ENCODE measurements at regions not wholly inside any gene's neighbourhood (a gene's known extent, or its start where the extent isn't known, plus 50 kb on each side); places are given as distances from the start of the nearest gene placed in this dataset.

- Histone ChIP-seq H3K27ac (replicated peaks in 1 of 4) (no peak overlapping the region), H3K4me3 (no peak overlapping the region), H3K9me3 (no peaks in the 10 kb centered on the region), H3K27me3 (peaks cover 0 to 25% (median 0%) of the 10 kb centered on the region in 4 donors), H3K4me1 (peaks cover 0 to 15% (median 11%) of the 10 kb centered on the region in 4 donors), H3K36me3 (no peaks in the 10 kb centered on the region)
- 86% methylated on average over 3 of the region's 3 CpGs for WGBS
- DNase-seq (ENCODE audit: extremely low spot score) = no peak
- intact Hi-C loops (cut with DNase I) = no loop called here
- TF ChIP-seq POLR2A (IDR thresholded peaks at IDR 0.05; ENCODE audit: low read depth) (no peak), CTCF (IDR thresholded peaks at IDR 0.05) (no peak), EP300 (IDR thresholded peaks at IDR 0.05) (no peak), POLR2AphosphoS5 (IDR thresholded peaks at IDR 0.05) (no peak)
Observed at GRCh38 chr10:71135236-71135635, 77.1 kb upstream of the UNC5B start.

GRCh38 chr10:71136036-71136721, 76.2 kb upstream of the UNC5B start:
- intact Hi-C loops (cut with DNase I) = no loop called here
- Histone ChIP-seq H3K9me3 (no peaks in the 10 kb centered on the region), H3K27ac (replicated peaks in 1 of 4) (no peak overlapping the region), H3K36me3 (no peaks in the 10 kb centered on the region), H3K4me1 (peaks cover 0 to 15% (median 11%) of the 10 kb centered on the region in 4 donors), H3K4me3 (no peak overlapping the region), H3K27me3 (peaks cover 0 to 25% (median 0%) of the 10 kb centered on the region in 4 donors)
- WGBS = 65% methylated on average over 8 of the region's 8 CpGs
- TF ChIP-seq POLR2AphosphoS5 (IDR thresholded peaks at IDR 0.05) (no peak), CTCF (IDR thresholded peaks at IDR 0.05) (no peak), EP300 (IDR thresholded peaks at IDR 0.05) (no peak), POLR2A (IDR thresholded peaks at IDR 0.05; ENCODE audit: low read depth) (no peak)
- peak; percentile 55 for DNase-seq (ENCODE audit: extremely low spot score)

GRCh38 chr10:71137701-71138100, 74.7 kb upstream of the UNC5B start:
- Histone ChIP-seq H3K4me1 (peaks cover 0 to 15% (median 11%) of the 10 kb centered on the region in 4 donors), H3K27ac (replicated peaks in 1 of 4) (no peak overlapping the region), H3K27me3 (peaks cover 0 to 17% (median 0%) of the 10 kb centered on the region in 4 donors), H3K4me3 (no peak overlapping the region), H3K9me3 (no peaks in the 10 kb centered on the region), H3K36me3 (no peaks in the 10 kb centered on the region)
- intact Hi-C loops (cut with DNase I) = no loop called here
- TF ChIP-seq POLR2A (IDR thresholded peaks at IDR 0.05; ENCODE audit: low read depth) = no peak
- TF ChIP-seq EP300 (IDR thresholded peaks at IDR 0.05) = no peak
- TF ChIP-seq CTCF (IDR thresholded peaks at IDR 0.05) = no peak
- TF ChIP-seq POLR2AphosphoS5 (IDR thresholded peaks at IDR 0.05) = no peak
- WGBS = 97% methylated on average over 2 of the region's 2 CpGs
- no peak for DNase-seq (ENCODE audit: extremely low spot score)

- 55% methylated on average over 13 of the region's 14 CpGs for WGBS
- Histone ChIP-seq H3K27ac (replicated peaks in 1 of 4) (no peak overlapping the region), H3K9me3 (no peaks in the 10 kb centered on the region), H3K36me3 (no peaks in the 10 kb centered on the region), H3K4me3 (no peak overlapping the region), H3K4me1 (peaks cover 2 to 15% (median 11%) of the 10 kb centered on the region in 4 donors), H3K27me3 (peaks cover 0 to 11% (median 0%) of the 10 kb centered on the region in 4 donors)
- DNase-seq (ENCODE audit: extremely low spot score) = no peak
- intact Hi-C loops (cut with DNase I) = no loop called here
- TF ChIP-seq EP300 (IDR thresholded peaks at IDR 0.05) = no peak
- no peak for TF ChIP-seq POLR2A (IDR thresholded peaks at IDR 0.05; ENCODE audit: low read depth)
- TF ChIP-seq CTCF (IDR thresholded peaks at IDR 0.05) = no peak
- TF ChIP-seq POLR2AphosphoS5 (IDR thresholded peaks at IDR 0.05) = no peak
Observed at GRCh38 chr10:71138166-71138830, 74.1 kb upstream of the UNC5B start.
